Esophagus squamous epithelium (tissue), 5 donors: ENCODE measurements at regions not wholly inside any gene's neighbourhood (a gene's known extent, or its start where the extent isn't known, plus 50 kb on each side); places are given as distances from the start of the nearest gene placed in this dataset.

ENCODE experiments used
- DNase-seq: peaks from one replicate; lab custom pipeline; 2025; lab: John Stamatoyannopoulos, UW
- H3K27ac ChIP-seq, 4 donors: fragments of 200-600 bp; sonication (generic); one replicate each; pipeline ENCODE4 v1.5.1; 2016 to 2019; ENCODE audit warnings: mild to moderate bottlenecking in 1 of 4
- H3K27me3 ChIP-seq, 4 donors: fragments of 200-600 bp; sonication (generic); 1 replicate in 3 of 4; 2 replicates in 1 of 4; pipeline versions ENCODE4 v1.5.1 to v1.6.0; 2017 to 2021; ENCODE audit warnings: antibody characterized with exemption in 1 of 4
- H3K36me3 ChIP-seq, 3 donors: fragments of 200-600 bp; sonication (generic); one replicate each; pipeline ENCODE4 v1.5.1; 2016 to 2019
- H3K4me1 ChIP-seq, 3 donors: fragments of 200-600 bp; sonication (generic); one replicate each; pipeline ENCODE4 v1.5.1; 2017 to 2019
- H3K4me3 ChIP-seq, 4 donors: fragments of 200-600 bp; sonication (generic); 1 replicate in 3 of 4; 2 replicates in 1 of 4; pipeline ENCODE4 v1.5.1; 2016 to 2019; ENCODE audit warnings: mild to moderate bottlenecking in 2 of 4, moderate library complexity in 1 of 4
- H3K9me3 ChIP-seq, 3 donors: fragments of 200-600 bp; sonication (generic); one replicate each; pipeline ENCODE4 v1.5.1; 2016 to 2019
- CTCF ChIP-seq, 6 experiments: fragments of 450-650 bp in 4 of 6; fragments of 200-600 bp in 2 of 6; sonication (generic) in 2 of 6; IDR thresholded peaks; one replicate each; pipeline ENCODE4 v1.5.1; 2016 to 2019; ENCODE audit warnings: antibody characterized with exemption in 6 of 6, mild to moderate bottlenecking in 4 of 6, moderate library complexity in 4 of 6
- POLR2A ChIP-seq, 4 donors: fragments of 450-650 bp; IDR thresholded peaks; one replicate each; pipeline ENCODE4 v1.6.1; 2017; ENCODE audit warnings: antibody characterized with exemption in 4 of 4, mild to moderate bottlenecking in 4 of 4, moderate library complexity in 3 of 4
- WGBS, 2 donors: methylation state at CpG; one replicate each; pipeline ENCODE4 v1.1.5; 2018; 5-methylcytosine and 5-hydroxymethylcytosine counted together
- intact Hi-C: fragments of 100-400 bp; cut with DNase I; formaldehyde crosslinking; loops from one replicate; pipeline ENCODE4 v1.15.0; 2022
- donor health status: DM: yes; HTN: yes; CAD: no.

DNA sequence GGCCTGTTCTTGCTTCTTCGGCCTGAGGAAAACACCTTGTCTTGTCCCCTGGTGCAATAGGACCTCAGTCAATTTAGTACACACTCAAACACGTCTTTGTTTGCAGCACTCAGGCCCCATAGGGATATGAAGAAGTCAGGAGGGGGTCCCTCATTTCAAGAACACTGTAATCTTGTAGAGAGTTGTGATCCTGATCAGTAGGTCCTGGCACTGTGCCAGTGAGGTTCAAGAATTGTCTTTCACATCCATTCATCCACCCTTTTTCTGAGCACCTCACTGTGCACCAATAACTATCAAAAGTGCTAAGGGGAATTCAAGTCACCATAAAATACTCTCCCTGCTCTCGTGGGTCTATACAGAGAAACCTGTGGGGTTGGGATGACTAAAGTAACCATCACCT is 131.4 kb upstream of the LHCGR start:
- intact Hi-C loops: no loop called here
- Histone ChIP-seq H3K4me3 (no peak overlapping the region), H3K27ac (no peak overlapping the region), H3K9me3 (no peaks in the 10 kb centered on the region), H3K36me3 (no peaks in the 10 kb centered on the region), H3K4me1 (no peaks in the 10 kb centered on the region), H3K27me3 (no peaks in the 10 kb centered on the region)
- DNase-seq: no peak
- TF ChIP-seq CTCF (IDR thresholded peaks at IDR 0.05) (no peak), POLR2A (IDR thresholded peaks at IDR 0.05) (no peak)
- 68 to 71% methylated on average over 3 of the region's 3 CpGs for WGBS, 2 donors

- Histone ChIP-seq H3K27me3 (no peaks in the 10 kb centered on the region), H3K36me3 (no peaks in the 10 kb centered on the region), H3K4me3 (no peak overlapping the region), H3K4me1 (no peaks in the 10 kb centered on the region), H3K27ac (no peak overlapping the region), H3K9me3 (no peaks in the 10 kb centered on the region)
- TF ChIP-seq CTCF (IDR thresholded peaks at IDR 0.05): no peak
- no peak for TF ChIP-seq POLR2A (IDR thresholded peaks at IDR 0.05)
- 82 to 83% methylated on average over 1 of the region's 1 CpG for WGBS, 2 donors
- DNase-seq: no peak
- intact Hi-C loops: no loop called here
Observed at GRCh38 chr2:48885841-48886240, 130.3 kb upstream of the LHCGR start.

DNA sequence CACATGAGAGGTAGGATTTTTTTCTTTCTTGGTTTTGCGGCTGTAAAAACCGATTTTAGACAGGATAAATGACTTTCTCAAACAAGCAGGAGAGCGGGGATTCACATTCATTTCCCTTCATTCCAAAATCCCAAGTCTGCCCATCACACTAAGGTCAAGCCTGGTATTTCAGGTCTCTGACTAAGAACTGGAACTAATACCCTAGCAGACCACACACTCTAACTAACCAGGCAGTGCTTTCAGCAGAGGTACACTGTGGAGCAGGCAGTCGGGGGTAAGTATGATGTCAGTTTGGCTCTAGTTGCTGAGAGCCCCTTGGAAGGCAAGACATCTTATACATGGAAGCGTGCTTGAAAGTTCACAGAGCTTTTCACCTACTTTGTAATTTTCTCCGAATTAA is 128.1 kb upstream of the LHCGR start:
- TF ChIP-seq CTCF (IDR thresholded peaks at IDR 0.05) (no peak), POLR2A (IDR thresholded peaks at IDR 0.05) (no peak)
- no peaks in the 10 kb centered on the region for H3K36me3 ChIP-seq
- no peaks in the 10 kb centered on the region for H3K27me3 ChIP-seq
- H3K4me1 ChIP-seq: no peaks in the 10 kb centered on the region
- H3K27ac ChIP-seq: no peak overlapping the region
- no peaks in the 10 kb centered on the region for H3K9me3 ChIP-seq
- 73 to 77% methylated on average over 6 of the region's 6 CpGs for WGBS, 2 donors
- no peak for DNase-seq
- no peak overlapping the region for H3K4me3 ChIP-seq
- intact Hi-C loops: no loop called here

DNA sequence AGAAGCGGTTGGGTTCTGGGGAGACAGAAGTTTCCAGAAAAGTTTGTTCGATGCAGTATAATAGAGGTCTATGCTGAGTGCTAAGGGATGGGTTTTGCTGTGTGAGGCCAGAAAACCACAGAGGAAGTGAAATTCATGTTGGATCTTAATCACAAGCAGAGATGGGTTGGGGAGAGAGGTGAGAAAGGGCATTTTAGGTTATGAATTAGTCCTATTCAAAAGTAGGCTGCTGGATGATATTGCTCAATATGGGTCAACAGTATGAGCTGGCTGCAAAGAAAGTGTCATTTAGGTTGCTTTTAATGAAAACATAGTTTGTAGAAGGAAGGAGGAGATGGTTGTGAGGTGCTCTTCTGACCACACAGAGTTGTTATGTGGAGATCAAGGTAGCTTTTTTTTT is 118.8 kb upstream of the LHCGR start:
- no peaks in the 10 kb centered on the region for H3K27me3 ChIP-seq
- H3K27ac ChIP-seq: no peak overlapping the region
- no peak overlapping the region for H3K4me3 ChIP-seq
- intact Hi-C loops: no loop called here
- H3K4me1 ChIP-seq: no peaks in the 10 kb centered on the region
- WGBS, 2 donors: 83% methylated on average over 2 of the region's 2 CpGs
- no peaks in the 10 kb centered on the region for H3K36me3 ChIP-seq
- no peaks in the 10 kb centered on the region for H3K9me3 ChIP-seq
- no peak for DNase-seq
- TF ChIP-seq CTCF (IDR thresholded peaks at IDR 0.05) (no peak), POLR2A (IDR thresholded peaks at IDR 0.05) (no peak)

DNA sequence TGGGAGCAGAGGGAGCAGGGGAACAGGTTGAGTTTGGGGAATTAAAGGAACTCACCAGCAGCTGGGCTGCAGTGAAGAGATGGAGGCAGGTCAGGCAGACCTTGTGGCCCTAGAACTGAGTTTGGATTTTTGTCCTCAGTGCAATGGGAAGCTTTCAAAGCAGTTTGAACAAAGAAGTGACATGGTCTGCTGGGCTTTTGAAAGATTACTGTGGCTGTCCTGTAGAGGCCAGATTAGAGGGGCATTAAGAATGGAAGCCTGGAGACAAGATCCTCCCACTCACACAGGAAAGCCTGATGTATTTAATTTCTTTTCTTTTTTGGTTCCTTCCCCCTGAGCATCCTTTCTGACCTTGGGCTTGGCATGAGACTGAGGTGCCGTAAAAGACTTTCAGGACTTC is 118.1 kb upstream of the LHCGR start:
- 85 to 100% methylated on average over 1 of the region's 1 CpG for WGBS, 2 donors
- no peaks in the 10 kb centered on the region for H3K4me1 ChIP-seq
- no peaks in the 10 kb centered on the region for H3K27me3 ChIP-seq
- no peak overlapping the region for H3K27ac ChIP-seq
- DNase-seq: no peak
- intact Hi-C loops: no loop called here
- H3K9me3 ChIP-seq: no peaks in the 10 kb centered on the region
- TF ChIP-seq POLR2A (IDR thresholded peaks at IDR 0.05) (no peak), CTCF (IDR thresholded peaks at IDR 0.05) (no peak)
- H3K36me3 ChIP-seq: no peaks in the 10 kb centered on the region
- no peak overlapping the region for H3K4me3 ChIP-seq
